ENCODE measurements at regions not wholly inside any gene's neighbourhood (a gene's known extent, or its start where the extent isn't known, plus 50 kb on each side); places are given as distances from the start of the nearest gene placed in this dataset.

GRCh38 chr1:38560457-38560856 lies 299.1 kb downstream of the RRAGC start:
- TF ChIP-seq CTCF (IDR thresholded peaks at IDR 0.05) (no peak), JUN (CRISPR knock-in tag; IDR thresholded peaks at IDR 0.05) (no peak), ZNF263 (CRISPR knock-in tag; IDR thresholded peaks at IDR 0.05; ENCODE audit: low read depth) (no peak), ATF2 (CRISPR knock-in tag; IDR thresholded peaks at IDR 0.05; ENCODE audit: borderline replicate concordance, low read depth) (no peak), ZNF512 (CRISPR knock-in tag; IDR thresholded peaks at IDR 0.05; ENCODE audit: borderline replicate concordance) (no peak), SP1 (CRISPR knock-in tag; conservative IDR thresholded peaks at IDR 0.05) (no peak)

Data from WTC11 (cell line).